ENCODE measurements at regions not wholly inside any gene's neighbourhood (a gene's known extent, or its start where the extent isn't known, plus 50 kb on each side); places are given as distances from the start of the nearest gene placed in this dataset.

GRCh38 chr12:115506822-115507559 lies 770.5 kb downstream of the MED13L start:
- no peaks in the 10 kb centered on the region for H3K27me3 ChIP-seq (ENCODE audit: control insufficient read depth, insufficient read depth, low read length)
- H3K36me3 ChIP-seq (ENCODE audit: control insufficient read depth, insufficient read depth, low read length): no peaks in the 10 kb centered on the region
- no peak overlapping the region for H3K4me3 ChIP-seq (ENCODE audit: low read depth, low read length)
- DNase-seq (ENCODE audit: low read depth): no peak
- no peak for TF ChIP-seq CTCF (IDR thresholded peaks at IDR 0.05; ENCODE audit: insufficient read depth, low read length, poor library complexity, severe bottlenecking)

- no peak overlapping the region for H3K4me3 ChIP-seq (ENCODE audit: low read depth, low read length)
- no peaks in the 10 kb centered on the region for H3K27me3 ChIP-seq (ENCODE audit: control insufficient read depth, insufficient read depth, low read length)
- no peak for DNase-seq (ENCODE audit: low read depth)
- no peaks in the 10 kb centered on the region for H3K36me3 ChIP-seq (ENCODE audit: control insufficient read depth, insufficient read depth, low read length)
- TF ChIP-seq CTCF (IDR thresholded peaks at IDR 0.05; ENCODE audit: insufficient read depth, low read length, poor library complexity, severe bottlenecking): no peak
Measured at GRCh38 chr12:115504306-115505290, 772.9 kb downstream of the MED13L start.

GRCh38 chr12:115500872-115501271 lies 776.6 kb downstream of the MED13L start:
- DNase-seq (ENCODE audit: low read depth): no peak
- Histone ChIP-seq H3K36me3 (ENCODE audit: control insufficient read depth, insufficient read depth, low read length) (no peaks in the 10 kb centered on the region), H3K27me3 (ENCODE audit: control insufficient read depth, insufficient read depth, low read length) (no peaks in the 10 kb centered on the region), H3K4me3 (ENCODE audit: low read depth, low read length) (no peak overlapping the region)
- no peak for TF ChIP-seq CTCF (IDR thresholded peaks at IDR 0.05; ENCODE audit: insufficient read depth, low read length, poor library complexity, severe bottlenecking)

GRCh38 chr12:115495300-115495699 lies 782.2 kb downstream of the MED13L start:
- no peak for TF ChIP-seq CTCF (IDR thresholded peaks at IDR 0.05; ENCODE audit: insufficient read depth, low read length, poor library complexity, severe bottlenecking)
- H3K27me3 ChIP-seq (ENCODE audit: control insufficient read depth, insufficient read depth, low read length): no peaks in the 10 kb centered on the region

GRCh38 chr12:115492553-115492952 lies 784.9 kb downstream of the MED13L start:
- H3K4me3 ChIP-seq (ENCODE audit: low read depth, low read length): no peak overlapping the region
- H3K27me3 ChIP-seq (ENCODE audit: control insufficient read depth, insufficient read depth, low read length): no peaks in the 10 kb centered on the region
- TF ChIP-seq CTCF (IDR thresholded peaks at IDR 0.05; ENCODE audit: insufficient read depth, low read length, poor library complexity, severe bottlenecking): no peak
- H3K36me3 ChIP-seq (ENCODE audit: control insufficient read depth, insufficient read depth, low read length): no peaks in the 10 kb centered on the region
- no peak for DNase-seq (ENCODE audit: low read depth)

More at GRCh38 chr12:115495300-115495699, 782.2 kb downstream of the MED13L start:
- H3K36me3 ChIP-seq (ENCODE audit: control insufficient read depth, insufficient read depth, low read length): no peaks in the 10 kb centered on the region
- no peak for DNase-seq (ENCODE audit: low read depth)
- no peak overlapping the region for H3K4me3 ChIP-seq (ENCODE audit: low read depth, low read length)

All from kidney epithelial cell (primary cell).